HCT116 (cell line): ENCODE measurements at regions not wholly inside any gene's neighbourhood (a gene's known extent, or its start where the extent isn't known, plus 50 kb on each side); places are given as distances from the start of the nearest gene placed in this dataset.

ENCODE experiments used
- ATAC-seq: fragments of 200-7000 bp; cut with Tn5 transposase; 2 replicates; pipeline ENCODE4 v1.9.1; 2020; ENCODE audit warnings: mild to moderate bottlenecking, moderate library complexity
- BruUV-seq: library from RNA; stranded (reverse); fragments of 400-500 nt; replicated peaks from 2 replicates; lab custom pipeline; 2021; lab: Mats Ljungman, UMichigan
- CTCF ChIA-PET: fragments of 300-600 bp; sonication (Branson Sonifier 250); formaldehyde crosslinking; loops from one replicate; lab custom pipeline; 2021; ENCODE audit warnings: antibody characterized with exemption; lab: Charles Lee
- POLR2A ChIA-PET: fragments of 300-600, 350-600 bp; sonication (Branson Sonifier 250); formaldehyde crosslinking; loops from one replicate; lab custom pipeline; 2021; ENCODE audit warnings: antibody characterized with exemption; lab: Charles Lee
- RAD21 ChIA-PET, 2 experiments: fragments of 300-600 bp; sonication (Branson Sonifier 250); formaldehyde crosslinking; loops; one replicate each; lab custom pipeline; 2023; ENCODE audit warnings: low total read pairs in 2 of 2; ENCODE audit not compliant: uncharacterized antibody in 2 of 2, unreplicated experiment in 2 of 2, low non-redundant PET in 1 of 2; lab: Charles Lee
- DNase-seq: peaks from one replicate; pipeline ENCODE4 v3.0.0-alpha.2; 2010; ENCODE audit warnings: low read depth, low spot score
- H2AFZ ChIP-seq: fragments of 200-600 bp; shearing (Covaris generic), sonication (generic); 2 replicates; pipeline ENCODE4 v1.6.1; 2017; ENCODE audit warnings: low read depth, mixed run types, mixed read lengths, antibody characterized with exemption, low read length; ENCODE audit not compliant: poor library complexity, severe bottlenecking
- H3K27ac ChIP-seq: 2 replicates; pipeline ENCODE4 v1.5.1; 2012; ENCODE audit warnings: low read depth, low read length
- H3K27me3 ChIP-seq: fragments of 200-600 bp; sonication (generic); 2 replicates; pipeline ENCODE4 v1.6.1; 2016; ENCODE audit warnings: mixed run types, low read length, mixed read lengths; ENCODE audit not compliant: insufficient read depth
- H3K36me3 ChIP-seq, 2 experiments: fragments of 200-500 bp in 1 of 2; fragments of 200-600 bp in 1 of 2; sonication (Bioruptor generic) in 1 of 2; sonication (generic) in 1 of 2; 2 replicates each; pipeline versions ENCODE4 v1.5.1 to v1.6.1; 2014 to 2016; ENCODE audit warnings: low read length in 2 of 2, inconsistent platforms in 1 of 2, mixed read lengths in 1 of 2, mixed run types in 1 of 2; ENCODE audit not compliant: insufficient read depth in 2 of 2, control insufficient read depth in 1 of 2
- H3K4me1 ChIP-seq, 2 experiments: fragments of 200-600 bp in 1 of 2; sonication (generic) in 1 of 2; 2 replicates each; pipeline versions ENCODE4 v1.5.1 to v1.6.1; 2012 to 2017; ENCODE audit warnings: low read length in 2 of 2, inconsistent platforms in 1 of 2, mild to moderate bottlenecking in 1 of 2, mixed read lengths in 1 of 2, mixed run types in 1 of 2, moderate library complexity in 1 of 2; ENCODE audit not compliant: insufficient read depth in 2 of 2, control insufficient read depth in 1 of 2
- H3K4me2 ChIP-seq: fragments of 200-600 bp; sonication (generic); 2 replicates; pipeline ENCODE4 v1.6.1; 2017; ENCODE audit warnings: mixed run types, low read length, mixed read lengths
- H3K4me3 ChIP-seq, 2 experiments: fragments of 200-600 bp in 1 of 2; sonication (generic) in 1 of 2; replicated peaks in 1 of 2; 2 replicates each; pipeline ENCODE4 v1.5.1; 2011 to 2016; ENCODE audit warnings: low read length in 2 of 2, control low read depth in 1 of 2, low read depth in 1 of 2, mild to moderate bottlenecking in 1 of 2, mixed read lengths in 1 of 2, mixed run types in 1 of 2
- H3K79me2 ChIP-seq: fragments of 200-600 bp; sonication (generic); 2 replicates; pipeline ENCODE4 v1.6.1; 2017; ENCODE audit warnings: mild to moderate bottlenecking, mixed run types, low read length, moderate library complexity, mixed read lengths; ENCODE audit not compliant: insufficient read depth
- H3K9ac ChIP-seq: fragments of 200-600 bp; sonication (generic); 2 replicates; pipeline ENCODE4 v1.6.1; 2016; ENCODE audit warnings: low read length, mixed read lengths
- H3K9me2 ChIP-seq: fragments of 200-600 bp; sonication (generic), shearing (Covaris generic); 2 replicates; pipeline ENCODE4 v1.6.1; 2017; ENCODE audit warnings: mixed run types, mild to moderate bottlenecking, moderate library complexity; ENCODE audit not compliant: insufficient read depth
- H3K9me3 ChIP-seq, 2 experiments: fragments of 200-500 bp in 1 of 2; fragments of 200-600 bp in 1 of 2; sonication (Bioruptor generic) in 1 of 2; sonication (generic) in 1 of 2; 2 replicates each; pipeline ENCODE4 v1.6.1; 2014 to 2017; ENCODE audit warnings: low read length in 2 of 2, mixed read lengths in 2 of 2, inconsistent platforms in 1 of 2, low read depth in 1 of 2, mild to moderate bottlenecking in 1 of 2, mixed run types in 1 of 2, moderate library complexity in 1 of 2; ENCODE audit not compliant: control insufficient read depth in 1 of 2, insufficient read depth in 1 of 2
- H4K20me1 ChIP-seq: fragments of 200-600 bp; sonication (generic), shearing (Covaris generic); 2 replicates; pipeline ENCODE4 v1.6.1; 2017; ENCODE audit warnings: mixed run types, mild to moderate bottlenecking, moderate library complexity; ENCODE audit not compliant: insufficient read depth
- ELF1 ChIP-seq: IDR thresholded peaks from 2 replicates; pipeline ENCODE4 v1.6.1; 2012; ENCODE audit warnings: low read depth, borderline replicate concordance
- REST ChIP-seq: IDR thresholded peaks from 2 replicates; pipeline ENCODE4 v1.6.1; 2012; ENCODE audit warnings: low read depth
- SIN3A ChIP-seq: IDR thresholded peaks from 2 replicates; pipeline ENCODE4 v1.6.1; 2012; ENCODE audit warnings: low read depth
- intact Hi-C: fragments of 100-400 bp; cut with micrococcal nuclease; formaldehyde crosslinking; loops from 2 replicates; pipeline ENCODE4 v1.10.0; 2022

GRCh38 chr11:41622707-41623359, 163.4 kb upstream of the LRRC4C start:
- intact Hi-C loops, result no loop called here
- RAD21 ChIA-PET, result no interaction called here

More at GRCh38 chr11:41622707-41623359, 163.4 kb upstream of the LRRC4C start:
- Histone ChIP-seq H3K36me3 (no peaks in the 10 kb centered on the region), H3K4me1 (no peaks in the 10 kb centered on the region), H3K27me3 (no peaks in the 10 kb centered on the region), H3K9ac (no peak overlapping the region), H4K20me1 (no peaks in the 10 kb centered on the region), H3K27ac (no peak overlapping the region), H3K4me2 (no peak overlapping the region), H2AFZ (no peak overlapping the region), H3K9me3 (peaks cover 0 to 3% of the 10 kb centered on the region in 2 experiments; a peak in 2 of 4 replicates), H3K4me3 (no peak overlapping the region), H3K9me2 (no peaks in the 10 kb centered on the region), H3K79me2 (no peaks in the 10 kb centered on the region)
- TF ChIP-seq SIN3A (no peak), ELF1 (no peak), REST (no peak)
- ATAC-seq (no peak), DNase-seq (no peak)
- CTCF ChIA-PET, result no interaction called here
- POLR2A ChIA-PET, result no interaction called here
- no TSS peak for BruUV-seq
